ENCODE measurements at regions not wholly inside any gene's neighbourhood (a gene's known extent, or its start where the extent isn't known, plus 50 kb on each side); places are given as distances from the start of the nearest gene placed in this dataset.

DNA sequence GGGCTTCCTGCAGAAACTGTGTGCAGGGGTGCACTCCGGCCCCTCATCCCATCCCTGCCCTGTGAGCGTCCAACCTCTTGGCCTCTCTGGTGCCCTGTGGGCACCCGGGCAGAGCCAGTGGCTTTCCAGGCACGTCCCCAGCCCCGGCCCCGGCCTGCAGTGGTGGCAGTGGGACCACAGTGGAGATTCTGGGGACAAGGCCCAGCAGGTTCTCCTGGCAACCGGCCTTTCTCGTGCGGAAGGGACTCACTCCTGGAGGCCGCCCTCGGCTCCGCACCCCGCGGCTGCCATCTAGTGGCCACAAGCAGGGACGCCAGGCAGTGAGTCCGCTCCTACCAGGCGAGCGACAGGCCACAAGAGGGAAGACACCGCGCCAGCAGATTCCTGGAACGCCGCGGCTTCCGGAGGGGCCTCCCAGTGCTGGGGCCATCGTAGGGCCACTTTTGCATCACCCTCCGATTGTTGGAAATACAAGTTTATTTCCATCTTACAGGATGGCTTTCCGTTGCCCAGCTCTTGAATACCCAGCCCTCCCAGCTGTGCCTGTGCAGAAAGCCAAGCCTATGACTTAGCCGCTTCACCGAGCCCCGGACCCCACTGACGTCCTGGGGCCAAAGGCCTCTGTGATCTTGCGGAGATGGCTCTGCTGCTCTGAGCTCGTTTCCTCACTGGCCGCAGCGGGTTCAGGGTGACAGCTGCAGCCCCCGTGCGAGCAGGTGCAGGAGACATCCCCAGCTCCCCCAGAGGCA lies 357.3 kb downstream of the CTTN start:
- no peak for TF ChIP-seq SP1 (IDR thresholded peaks at IDR 0.05)
- no peak for TF ChIP-seq BHLHE40 (IDR thresholded peaks at IDR 0.05; ENCODE audit: borderline replicate concordance)
- no peak for TF ChIP-seq L3MBTL2 (conservative IDR thresholded peaks at IDR 0.05)
- no peak for TF ChIP-seq SUZ12 (IDR thresholded peaks at IDR 0.05)
- TF ChIP-seq HDGF (IDR thresholded peaks at IDR 0.05; ENCODE audit: borderline replicate concordance) = no peak
- TF ChIP-seq FOXM1 (IDR thresholded peaks at IDR 0.05; ENCODE audit: borderline replicate concordance) = no peak
- no peak for TF ChIP-seq ZNF384 (IDR thresholded peaks at IDR 0.05)
- no peak for TF ChIP-seq CTBP1 (IDR thresholded peaks at IDR 0.05; ENCODE audit: borderline replicate concordance)
- TF ChIP-seq ARNT (IDR thresholded peaks at IDR 0.05) = no peak
- TF ChIP-seq FOXA1 (IDR thresholded peaks at IDR 0.05) = no peak
- no peak for TF ChIP-seq PKNOX1 (IDR thresholded peaks at IDR 0.05)
- TF ChIP-seq LEF1 (IDR thresholded peaks at IDR 0.05; ENCODE audit: borderline replicate concordance) = no peak
- TF ChIP-seq TARDBP (IDR thresholded peaks at IDR 0.05) = no peak

All from HEK293T (cell line).